ENCODE measurements at regions not wholly inside any gene's neighbourhood (a gene's known extent, or its start where the extent isn't known, plus 50 kb on each side); places are given as distances from the start of the nearest gene placed in this dataset.

GRCh38 chr16:79509906-79510305 is 90.6 kb downstream of the MAF start:
- no peak for TF ChIP-seq CTCF (IDR thresholded peaks at IDR 0.05 in 2 of 3, conservative IDR thresholded peaks at IDR 0.05 in 1 of 3; ENCODE audit: borderline replicate concordance in 1 of 3, insufficient read depth in 1 of 3, low read depth in 2 of 3, low read length in 2 of 3)
- no peak for TF ChIP-seq EZH2 (IDR thresholded peaks at IDR 0.05)
- no peak for TF ChIP-seq SIN3A (IDR thresholded peaks at IDR 0.05; ENCODE audit: low read depth)
- TF ChIP-seq MAX (IDR thresholded peaks at IDR 0.05) = no peak
- no peak for TF ChIP-seq POLR2AphosphoS5 (IDR thresholded peaks at IDR 0.05; ENCODE audit: low read depth, low read length)
- no peak for TF ChIP-seq YY1 (IDR thresholded peaks at IDR 0.05; ENCODE audit: extremely low read depth, insufficient replicate concordance, low read depth, low read length)
- TF ChIP-seq FOSL1 (IDR thresholded peaks at IDR 0.05; ENCODE audit: low read depth) = no peak
- no peak for TF ChIP-seq POLR2A (IDR thresholded peaks at IDR 0.05; ENCODE audit: borderline replicate concordance, extremely low read depth, insufficient read depth, insufficient read length)
- no peak for TF ChIP-seq REST (IDR thresholded peaks at IDR 0.05; ENCODE audit: low read depth)
- no peak for TF ChIP-seq SP1 (IDR thresholded peaks at IDR 0.05; ENCODE audit: low read depth)
- TF ChIP-seq CEBPB (IDR thresholded peaks at IDR 0.05; ENCODE audit: low read depth) = no peak
